ENCODE measurements at regions not wholly inside any gene's neighbourhood (a gene's known extent, or its start where the extent isn't known, plus 50 kb on each side); places are given as distances from the start of the nearest gene placed in this dataset.
A peak's percentile ranks its signal among the peaks of the same experiment; 100 is the strongest.

GRCh38 chr14:61125041-61125866 is 144.2 kb downstream of the SLC38A6 start:
- Histone ChIP-seq H3K27ac (peak overlapping the region; percentile 81), H2AFZ (peak overlapping the region; percentile 81), H3K4me2 (ENCODE audit: low read length) (no peak overlapping the region), H3K9ac (no peak overlapping the region), H3K36me3 (ENCODE audit: control insufficient read depth, insufficient read depth, low read length) (no peaks in the 10 kb centered on the region), H3K9me3 (ENCODE audit: control insufficient read depth, low read length) (no peaks in the 10 kb centered on the region), H3K79me2 (no peaks in the 10 kb centered on the region), H3K4me3 (ENCODE audit: low read depth, low read length) (no peak overlapping the region), H3K4me1 (peaks cover 27% of the 10 kb centered on the region), H3K27me3 (ENCODE audit: control insufficient read depth, insufficient read depth, low read length) (no peaks in the 10 kb centered on the region)
- TF ChIP-seq, protein P1, sequence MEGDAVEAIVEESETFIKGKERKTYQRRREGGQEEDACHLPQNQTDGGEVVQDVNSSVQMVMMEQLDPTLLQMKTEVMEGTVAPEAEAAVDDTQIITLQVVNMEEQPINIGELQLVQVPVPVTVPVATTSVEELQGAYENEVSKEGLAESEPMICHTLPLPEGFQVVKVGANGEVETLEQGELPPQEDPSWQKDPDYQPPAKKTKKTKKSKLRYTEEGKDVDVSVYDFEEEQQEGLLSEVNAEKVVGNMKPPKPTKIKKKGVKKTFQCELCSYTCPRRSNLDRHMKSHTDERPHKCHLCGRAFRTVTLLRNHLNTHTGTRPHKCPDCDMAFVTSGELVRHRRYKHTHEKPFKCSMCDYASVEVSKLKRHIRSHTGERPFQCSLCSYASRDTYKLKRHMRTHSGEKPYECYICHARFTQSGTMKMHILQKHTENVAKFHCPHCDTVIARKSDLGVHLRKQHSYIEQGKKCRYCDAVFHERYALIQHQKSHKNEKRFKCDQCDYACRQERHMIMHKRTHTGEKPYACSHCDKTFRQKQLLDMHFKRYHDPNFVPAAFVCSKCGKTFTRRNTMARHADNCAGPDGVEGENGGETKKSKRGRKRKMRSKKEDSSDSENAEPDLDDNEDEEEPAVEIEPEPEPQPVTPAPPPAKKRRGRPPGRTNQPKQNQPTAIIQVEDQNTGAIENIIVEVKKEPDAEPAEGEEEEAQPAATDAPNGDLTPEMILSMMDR (IDR thresholded peaks at IDR 0.05): no peak

DNA sequence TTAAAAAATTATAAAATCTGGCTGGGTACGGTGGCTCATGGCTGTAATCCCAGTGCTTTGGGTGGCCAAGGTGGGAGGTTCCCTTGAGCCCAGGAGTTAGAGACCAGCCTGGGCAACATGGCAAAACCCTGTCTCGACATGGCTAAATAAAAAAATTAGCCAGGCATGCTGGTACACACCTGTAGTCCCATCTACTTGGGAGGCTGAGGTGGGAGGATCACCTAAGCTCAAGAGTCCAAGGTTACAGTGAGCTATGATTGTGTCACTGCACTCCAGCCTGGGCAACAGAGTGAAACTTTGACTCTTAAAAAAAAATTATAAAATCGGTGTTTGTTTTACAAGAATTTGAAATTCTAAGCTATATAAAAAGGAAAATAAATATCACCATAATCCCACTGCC is 141.8 kb downstream of the SLC38A6 start:
- Histone ChIP-seq H3K27me3 (ENCODE audit: control insufficient read depth, insufficient read depth, low read length) (no peaks in the 10 kb centered on the region), H3K9ac (no peak overlapping the region), H3K79me2 (no peaks in the 10 kb centered on the region), H3K4me3 (ENCODE audit: low read depth, low read length) (no peak overlapping the region), H3K27ac (no peak overlapping the region), H2AFZ (no peak overlapping the region), H3K9me3 (ENCODE audit: control insufficient read depth, low read length) (no peaks in the 10 kb centered on the region), H3K36me3 (ENCODE audit: control insufficient read depth, insufficient read depth, low read length) (no peaks in the 10 kb centered on the region), H3K4me1 (peaks cover 27% of the 10 kb centered on the region), H3K4me2 (ENCODE audit: low read length) (no peak overlapping the region)
- TF ChIP-seq, protein P1 (IDR thresholded peaks at IDR 0.05): no peak

GRCh38 chr14:61121355-61121787 is 140.3 kb downstream of the SLC38A6 start:
- H3K9me3 ChIP-seq (ENCODE audit: control insufficient read depth, low read length): no peaks in the 10 kb centered on the region
- H2AFZ ChIP-seq: no peak overlapping the region
- H3K9ac ChIP-seq: no peak overlapping the region
- TF ChIP-seq, protein P1 (IDR thresholded peaks at IDR 0.05): no peak
- H3K36me3 ChIP-seq (ENCODE audit: control insufficient read depth, insufficient read depth, low read length): no peaks in the 10 kb centered on the region
- H3K27me3 ChIP-seq (ENCODE audit: control insufficient read depth, insufficient read depth, low read length): no peaks in the 10 kb centered on the region
- peaks cover 17% of the 10 kb centered on the region for H3K4me1 ChIP-seq
- no peak overlapping the region for H3K4me2 ChIP-seq (ENCODE audit: low read length)
- no peaks in the 10 kb centered on the region for H3K79me2 ChIP-seq
- no peak overlapping the region for H3K27ac ChIP-seq
- no peak overlapping the region for H3K4me3 ChIP-seq (ENCODE audit: low read depth, low read length)

DNA sequence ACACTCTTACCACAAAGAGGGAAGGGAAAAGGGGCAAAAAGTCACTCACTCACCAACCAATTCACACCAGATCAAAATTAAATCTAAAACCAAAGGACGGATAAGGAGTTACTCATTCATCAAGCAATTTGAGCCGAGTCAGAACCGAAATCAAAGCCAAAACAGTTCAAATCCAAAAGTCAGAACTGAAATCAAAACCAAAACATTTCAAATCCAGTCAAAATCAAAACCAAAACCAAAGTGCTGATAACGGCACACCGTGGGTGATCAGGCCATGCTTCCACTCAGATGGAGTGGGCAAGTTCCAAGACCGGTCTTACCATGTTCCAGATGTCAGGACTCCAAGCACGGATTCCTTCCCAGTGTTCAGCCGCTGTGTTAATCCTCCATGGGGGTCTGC is 139.5 kb downstream of the SLC38A6 start:
- no peaks in the 10 kb centered on the region for H3K79me2 ChIP-seq
- no peak overlapping the region for H3K9ac ChIP-seq
- no peaks in the 10 kb centered on the region for H3K36me3 ChIP-seq (ENCODE audit: control insufficient read depth, insufficient read depth, low read length)
- H3K9me3 ChIP-seq (ENCODE audit: control insufficient read depth, low read length): no peaks in the 10 kb centered on the region
- H3K4me2 ChIP-seq (ENCODE audit: low read length): no peak overlapping the region
- H3K4me1 ChIP-seq: peaks cover 9% of the 10 kb centered on the region
- no peak overlapping the region for H2AFZ ChIP-seq
- no peak overlapping the region for H3K27ac ChIP-seq
- no peaks in the 10 kb centered on the region for H3K27me3 ChIP-seq (ENCODE audit: control insufficient read depth, insufficient read depth, low read length)
- TF ChIP-seq, protein P1 (IDR thresholded peaks at IDR 0.05): no peak
- no peak overlapping the region for H3K4me3 ChIP-seq (ENCODE audit: low read depth, low read length)

DNA sequence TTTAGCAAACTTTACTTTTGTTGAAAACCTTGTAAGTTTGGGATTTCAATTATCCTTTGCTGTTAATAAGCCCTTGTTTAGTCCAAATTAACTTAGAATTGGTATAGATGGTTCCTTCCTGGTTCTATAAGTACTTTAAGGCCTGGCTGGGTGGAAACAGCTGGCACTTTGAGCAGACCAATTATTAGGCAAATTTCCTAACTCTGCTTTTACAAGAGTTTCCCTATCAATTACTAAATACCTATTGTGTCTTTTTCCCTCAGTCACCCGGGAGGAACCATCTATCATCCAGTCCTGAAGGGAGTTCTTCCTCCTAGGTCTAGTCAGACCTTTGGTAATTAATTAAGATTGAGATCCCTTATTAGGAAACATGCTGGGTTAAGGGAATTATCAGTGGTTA is 138.0 kb downstream of the SLC38A6 start:
- no peak overlapping the region for H3K4me2 ChIP-seq (ENCODE audit: low read length)
- H2AFZ ChIP-seq: no peak overlapping the region
- TF ChIP-seq, protein P1 (IDR thresholded peaks at IDR 0.05): no peak
- H3K36me3 ChIP-seq (ENCODE audit: control insufficient read depth, insufficient read depth, low read length): no peaks in the 10 kb centered on the region
- H3K79me2 ChIP-seq: no peaks in the 10 kb centered on the region
- no peak overlapping the region for H3K9ac ChIP-seq
- no peak overlapping the region for H3K27ac ChIP-seq
- H3K4me1 ChIP-seq: no peaks in the 10 kb centered on the region
- H3K9me3 ChIP-seq (ENCODE audit: control insufficient read depth, low read length): no peaks in the 10 kb centered on the region
- no peak overlapping the region for H3K4me3 ChIP-seq (ENCODE audit: low read depth, low read length)
- no peaks in the 10 kb centered on the region for H3K27me3 ChIP-seq (ENCODE audit: control insufficient read depth, insufficient read depth, low read length)
